22Rv1 (cell line): ENCODE measurements at regions not wholly inside any gene's neighbourhood (a gene's known extent, or its start where the extent isn't known, plus 50 kb on each side); places are given as distances from the start of the nearest gene placed in this dataset.
A peak's percentile ranks its signal among the peaks of the same experiment; 100 is the strongest.

Source experiments
- H3K27ac ChIP-seq: fragments of 450-650 bp; 2 replicates; pipeline ENCODE4 v1.5.1; 2017
- ZFX ChIP-seq: fragments of 450-650 bp; IDR thresholded peaks from 2 replicates; pipeline ENCODE4 v1.6.1; 2017; ENCODE audit warnings: antibody characterized with exemption, borderline replicate concordance
- TF ChIP-seq, protein P1 (sequence below): fragments of 450-650 bp; IDR thresholded peaks from 2 replicates; pipeline ENCODE4 v1.5.1; 2017; ENCODE audit warnings: mild to moderate bottlenecking

DNA sequence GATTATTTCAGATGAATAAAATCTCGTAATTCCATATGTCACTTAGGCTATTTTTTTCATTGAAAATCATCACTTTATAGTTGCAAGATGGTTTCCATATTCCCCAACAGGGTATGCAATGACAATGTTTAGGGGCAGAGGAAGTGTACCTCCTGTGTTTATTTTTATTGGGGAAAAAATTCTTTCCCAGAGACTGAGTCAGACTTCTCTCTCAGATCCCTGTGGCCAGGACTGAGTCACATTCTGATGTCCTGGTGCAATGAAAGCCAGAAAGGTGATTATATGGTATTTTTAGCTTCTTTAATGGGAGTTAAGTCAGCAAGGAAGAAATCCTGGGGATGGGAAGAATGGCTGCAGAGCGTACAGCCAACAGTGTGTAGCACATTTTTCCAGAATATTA is 196.9 kb upstream of the ALG10 start:
- no peak overlapping the region for H3K27ac ChIP-seq
- TF ChIP-seq, protein P1, sequence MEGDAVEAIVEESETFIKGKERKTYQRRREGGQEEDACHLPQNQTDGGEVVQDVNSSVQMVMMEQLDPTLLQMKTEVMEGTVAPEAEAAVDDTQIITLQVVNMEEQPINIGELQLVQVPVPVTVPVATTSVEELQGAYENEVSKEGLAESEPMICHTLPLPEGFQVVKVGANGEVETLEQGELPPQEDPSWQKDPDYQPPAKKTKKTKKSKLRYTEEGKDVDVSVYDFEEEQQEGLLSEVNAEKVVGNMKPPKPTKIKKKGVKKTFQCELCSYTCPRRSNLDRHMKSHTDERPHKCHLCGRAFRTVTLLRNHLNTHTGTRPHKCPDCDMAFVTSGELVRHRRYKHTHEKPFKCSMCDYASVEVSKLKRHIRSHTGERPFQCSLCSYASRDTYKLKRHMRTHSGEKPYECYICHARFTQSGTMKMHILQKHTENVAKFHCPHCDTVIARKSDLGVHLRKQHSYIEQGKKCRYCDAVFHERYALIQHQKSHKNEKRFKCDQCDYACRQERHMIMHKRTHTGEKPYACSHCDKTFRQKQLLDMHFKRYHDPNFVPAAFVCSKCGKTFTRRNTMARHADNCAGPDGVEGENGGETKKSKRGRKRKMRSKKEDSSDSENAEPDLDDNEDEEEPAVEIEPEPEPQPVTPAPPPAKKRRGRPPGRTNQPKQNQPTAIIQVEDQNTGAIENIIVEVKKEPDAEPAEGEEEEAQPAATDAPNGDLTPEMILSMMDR: no peak
- no peak for TF ChIP-seq ZFX

DNA sequence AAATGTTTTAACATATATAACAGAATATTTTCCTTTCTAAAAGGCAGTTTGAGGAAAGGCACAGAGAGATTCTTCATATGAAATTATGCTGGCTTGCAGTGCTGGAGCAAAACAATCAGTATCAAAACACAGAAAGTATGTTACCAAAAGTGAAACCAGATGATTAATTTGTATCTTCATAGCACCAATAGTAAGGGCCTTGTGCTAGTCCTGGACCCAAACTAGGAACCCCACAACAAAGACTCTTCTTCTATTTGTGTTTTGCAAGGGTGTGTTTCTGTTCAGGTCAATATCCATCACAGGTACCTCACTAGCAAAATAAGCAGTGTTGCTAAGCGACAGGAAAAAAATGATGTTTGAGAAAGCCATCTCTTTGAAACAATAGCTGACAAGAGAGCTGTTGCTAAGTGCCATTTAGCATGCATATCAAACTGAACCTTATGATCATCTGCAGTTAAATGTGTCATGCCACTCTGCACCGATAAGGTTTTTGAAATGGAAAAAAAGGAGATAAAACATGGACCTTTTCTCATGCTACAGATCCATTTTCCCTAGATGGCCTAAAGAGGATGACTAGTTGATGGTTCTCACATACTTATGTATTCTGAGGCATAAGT is 196.2 kb upstream of the ALG10 start:
- no peak overlapping the region for H3K27ac ChIP-seq
- TF ChIP-seq, protein P1: no peak

DNA sequence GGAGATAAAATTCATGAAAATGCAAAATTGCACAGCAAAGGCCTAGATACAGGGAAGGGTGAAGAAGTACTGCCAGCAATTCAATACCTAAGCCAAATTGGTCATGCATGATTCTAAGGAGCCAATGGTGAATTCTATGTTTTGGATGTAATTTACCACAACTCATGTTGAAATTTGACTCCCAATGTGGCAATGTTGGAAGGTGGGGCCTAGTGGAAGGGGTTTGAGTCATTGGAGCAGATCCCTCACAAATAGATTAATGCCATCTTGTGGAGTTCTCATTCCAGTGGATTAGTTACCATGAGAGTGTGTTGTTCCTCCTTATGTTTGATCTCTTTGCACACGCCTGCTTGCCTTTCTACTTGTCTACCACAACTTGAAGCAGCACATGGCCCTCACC is 194.0 kb upstream of the ALG10 start:
- TF ChIP-seq ZFX: no peak
- TF ChIP-seq, protein P1: no peak
- H3K27ac ChIP-seq: no peak overlapping the region

DNA sequence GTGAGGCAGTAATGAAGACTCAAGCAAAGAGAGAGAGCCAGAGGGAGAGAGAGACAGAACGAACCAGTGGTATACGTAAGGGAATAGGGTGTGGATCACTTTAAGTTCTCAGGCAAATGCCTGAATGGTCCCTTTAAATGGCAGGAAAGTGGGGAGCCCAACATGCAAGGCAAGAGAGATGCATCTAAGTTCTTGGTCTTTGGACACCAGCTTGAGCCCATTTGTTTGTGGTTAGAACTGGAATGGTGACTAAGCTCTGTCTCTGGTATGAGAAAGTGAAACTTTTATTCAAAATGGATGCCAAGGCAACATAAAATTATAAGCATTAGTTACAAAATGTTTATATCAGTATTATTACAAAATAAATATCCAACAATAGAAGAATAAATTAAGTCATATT is 192.2 kb upstream of the ALG10 start:
- no peak overlapping the region for H3K27ac ChIP-seq
- TF ChIP-seq, protein P1: no peak
- TF ChIP-seq ZFX: no peak

DNA sequence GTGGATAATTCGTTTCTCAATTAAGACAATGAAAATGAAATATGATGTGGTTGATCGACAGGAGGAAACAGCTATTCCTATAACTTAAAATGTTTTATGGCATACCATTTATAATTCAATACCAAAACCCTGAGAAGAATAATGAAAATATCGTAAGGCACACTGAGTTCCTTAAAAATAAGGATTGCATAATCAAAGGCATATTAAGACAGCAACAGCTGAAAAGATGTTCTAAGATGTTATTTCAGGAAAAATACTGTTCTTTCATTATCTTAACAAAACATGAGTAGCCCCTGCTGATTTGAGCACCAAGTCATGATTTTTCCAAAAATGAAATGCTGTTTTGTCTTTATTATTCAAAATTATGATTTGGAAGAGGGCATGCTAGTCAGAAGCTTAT is 189.4 kb upstream of the ALG10 start:
- no peak overlapping the region for H3K27ac ChIP-seq
- TF ChIP-seq ZFX: no peak
- TF ChIP-seq, protein P1: no peak

DNA sequence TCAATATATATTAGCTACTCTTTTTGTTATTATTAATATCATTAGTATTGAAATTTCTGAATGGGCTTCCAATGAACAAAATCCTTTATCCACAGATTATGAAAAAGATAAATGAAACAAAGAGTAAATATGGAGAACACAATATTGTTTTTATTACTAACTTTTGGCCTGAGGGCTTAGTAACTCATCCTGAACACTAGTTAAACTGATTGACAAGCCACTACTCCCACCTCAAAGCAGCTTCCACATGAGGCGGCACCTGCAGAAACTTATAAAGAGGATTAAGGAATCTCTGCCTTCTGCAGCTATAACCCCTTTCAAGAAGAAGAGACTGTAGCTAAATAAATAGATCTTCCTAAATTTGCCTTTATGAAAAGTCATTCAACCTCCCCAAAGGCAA is 187.6 kb upstream of the ALG10 start:
- no peak overlapping the region for H3K27ac ChIP-seq
- no peak for TF ChIP-seq ZFX
- TF ChIP-seq, protein P1: no peak

DNA sequence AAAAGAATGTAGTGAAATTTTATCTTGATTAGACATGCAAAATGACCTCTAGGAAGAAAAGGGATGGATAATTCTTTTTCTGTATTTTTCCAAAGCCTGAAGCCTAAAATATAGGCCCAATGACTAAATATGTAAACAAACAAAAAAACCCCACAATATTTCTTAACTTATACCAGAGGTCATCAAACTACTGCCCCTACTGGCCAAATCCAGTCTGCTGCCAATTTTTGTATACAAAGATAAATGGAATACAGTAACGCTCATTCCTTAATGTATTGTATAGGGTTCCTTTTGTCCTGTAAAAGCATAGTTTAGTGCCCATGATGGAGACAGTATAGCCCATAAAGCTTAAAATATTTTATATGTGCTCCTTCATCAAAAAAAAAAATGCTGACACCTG is 145.7 kb upstream of the ALG10 start:
- TF ChIP-seq ZFX: no peak
- TF ChIP-seq, protein P1: peak; percentile 64
- H3K27ac ChIP-seq: no peak overlapping the region
